H1 (cell line): ENCODE measurements at regions not wholly inside any gene's neighbourhood (a gene's known extent, or its start where the extent isn't known, plus 50 kb on each side); places are given as distances from the start of the nearest gene placed in this dataset.

Experiments used
- CTCF ChIA-PET: fragments of 300-600 bp; sonication (Branson Sonifier 250); formaldehyde crosslinking; loops from one replicate; lab custom pipeline; 2021; ENCODE audit not compliant: partially characterized antibody; lab: Charles Lee
- POLR2A ChIA-PET: fragments of 300-600 bp; sonication (Branson Sonifier 250); formaldehyde crosslinking; loops from one replicate; lab custom pipeline; 2021; ENCODE audit warnings: inconsistent platforms; ENCODE audit not compliant: partially characterized antibody; lab: Charles Lee
- DNase-seq, 2 experiments: peaks; one replicate each; pipeline versions ENCODE4 v3.0.0 to v3.0.0-alpha.2; 2010 to 2022; ENCODE audit warnings: low spot score in 2 of 2, low read depth in 1 of 2, mixed read lengths in 1 of 2
- FAIRE-seq: peaks from 2 replicates; lab custom pipeline; 2011; peaks lifted over from hg19 to GRCh38; lab: Jason Lieb, UNC
- H2AFZ ChIP-seq: 2 replicates; pipeline ENCODE4 v1.8.1; 2012; ENCODE audit warnings: low read length, inconsistent platforms
- H2AK5ac ChIP-seq: 2 replicates; pipeline ENCODE4 v1.6.1; 2013; ENCODE audit warnings: low read depth, low read length
- H2BK120ac ChIP-seq: replicated peaks from 2 replicates; pipeline ENCODE3; 2013; ENCODE audit warnings: low read depth, low read length, inconsistent platforms
- H2BK12ac ChIP-seq: 2 replicates; pipeline ENCODE4 v1.6.1; 2013; ENCODE audit warnings: low read depth, low read length
- H2BK15ac ChIP-seq: 2 replicates; pipeline ENCODE4 v1.6.1; 2013; ENCODE audit warnings: low read length
- H2BK20ac ChIP-seq: 2 replicates; pipeline ENCODE4 v1.6.1; 2013; ENCODE audit warnings: low read length
- H2BK5ac ChIP-seq: 2 replicates; pipeline ENCODE4 v1.6.1; 2013; ENCODE audit warnings: low read depth, low read length
- H3K14ac ChIP-seq: 2 replicates; pipeline ENCODE4 v1.6.1; 2013; ENCODE audit warnings: inconsistent platforms; ENCODE audit not compliant: insufficient read length
- H3K18ac ChIP-seq: 2 replicates; pipeline ENCODE4 v1.6.1; 2013; ENCODE audit warnings: low read length; ENCODE audit errors: extremely low read depth
- H3K23ac ChIP-seq: 2 replicates; pipeline ENCODE4 v1.6.1; 2013; ENCODE audit warnings: inconsistent platforms; ENCODE audit not compliant: insufficient read length
- H3K23me2 ChIP-seq: 2 replicates; pipeline ENCODE4 v1.6.1; 2013; ENCODE audit warnings: low read depth, low read length
- H3K27ac ChIP-seq: 2 replicates; pipeline ENCODE4 v1.6.1; 2011; ENCODE audit warnings: low read depth, low read length, inconsistent platforms
- H3K27me3 ChIP-seq, 4 experiments: replicated peaks in 1 of 4; 1 replicate in 1 of 4; 2 replicates in 3 of 4; pipeline versions ENCODE4 v1.6.1 to v1.8.1; 2011 to 2013; ENCODE audit warnings: low read length in 3 of 4, mild to moderate bottlenecking in 3 of 4, inconsistent platforms in 2 of 4, mixed read lengths in 2 of 4, moderate library complexity in 1 of 4; ENCODE audit not compliant: control insufficient read depth in 3 of 4, insufficient read depth in 3 of 4; ENCODE audit errors: extremely low read depth in 1 of 4
- H3K36me3 ChIP-seq, 4 experiments: 2 replicates each; pipeline versions ENCODE4 v1.6.1 to v1.8.1; 2011 to 2013; ENCODE audit warnings: mild to moderate bottlenecking in 4 of 4, low read length in 3 of 4, moderate library complexity in 2 of 4, control low read depth in 1 of 4, inconsistent platforms in 1 of 4; ENCODE audit not compliant: insufficient read depth in 4 of 4, control insufficient read depth in 2 of 4
- H3K4ac ChIP-seq: replicated peaks from 2 replicates; pipeline ENCODE3; 2013; ENCODE audit warnings: low read length, low read depth, mixed read lengths, inconsistent platforms; ENCODE audit not compliant: insufficient read length
- H3K4me1 ChIP-seq, 4 experiments: replicated peaks in 1 of 4; 1 replicate in 1 of 4; 2 replicates in 3 of 4; pipeline versions ENCODE4 v1.6.1 to v1.8.1; 2011 to 2013; ENCODE audit warnings: low read length in 3 of 4, inconsistent platforms in 2 of 4, mixed read lengths in 1 of 4; ENCODE audit not compliant: insufficient read depth in 4 of 4, control insufficient read depth in 3 of 4
- H3K4me2 ChIP-seq, 2 experiments: 2 replicates each; pipeline versions ENCODE4 v1.6.1 to v1.8.1; 2011 to 2013; ENCODE audit warnings: low read depth in 2 of 2, low read length in 2 of 2, control low read depth in 1 of 2, inconsistent platforms in 1 of 2, mild to moderate bottlenecking in 1 of 2; ENCODE audit not compliant: insufficient read depth in 1 of 2
- H3K4me3 ChIP-seq, 4 experiments: fragments of 200-600, 300-600 bp in 1 of 4; sonication (generic), shearing (Covaris generic), sonication (Bioruptor Twin) in 1 of 4; 2 replicates each; pipeline versions ENCODE4 v1.5.1 to v1.8.1; 2011 to 2016; ENCODE audit warnings: low read length in 4 of 4, low read depth in 3 of 4, control low read depth in 2 of 4, inconsistent platforms in 2 of 4, mild to moderate bottlenecking in 2 of 4, mixed read lengths in 1 of 4, moderate library complexity in 1 of 4; ENCODE audit not compliant: insufficient read depth in 2 of 4; ENCODE audit errors: extremely low read depth in 1 of 4
- H3K56ac ChIP-seq: replicated peaks from 2 replicates; pipeline ENCODE3; 2013; ENCODE audit warnings: low read depth, mild to moderate bottlenecking, mixed read lengths, low read length, inconsistent platforms; ENCODE audit not compliant: insufficient read length
- H3K79me1 ChIP-seq: 2 replicates; pipeline ENCODE4 v1.6.1; 2013; ENCODE audit warnings: low read depth, low read length, control low read depth
- H3K79me2 ChIP-seq, 2 experiments: 2 replicates each; pipeline versions ENCODE4 v1.6.1 to v1.8.1; 2012 to 2013; ENCODE audit warnings: low read length in 2 of 2, mild to moderate bottlenecking in 2 of 2, inconsistent platforms in 1 of 2; ENCODE audit not compliant: insufficient read depth in 2 of 2, control insufficient read depth in 1 of 2
- H3K9ac ChIP-seq, 4 experiments: replicated peaks in 1 of 4; 1 replicate in 1 of 4; 2 replicates in 3 of 4; pipeline versions ENCODE4 v1.6.1 to v1.8.1; 2011 to 2013; ENCODE audit warnings: low read depth in 3 of 4, low read length in 3 of 4, control low read depth in 2 of 4, mild to moderate bottlenecking in 2 of 4, moderate library complexity in 2 of 4, inconsistent platforms in 1 of 4; ENCODE audit errors: extremely low read depth in 1 of 4
- H3K9me3 ChIP-seq, 2 experiments: 2 replicates each; pipeline versions ENCODE4 v1.6.1 to v1.8.1; 2012 to 2013; ENCODE audit warnings: mild to moderate bottlenecking in 2 of 2, moderate library complexity in 2 of 2, control low read depth in 1 of 2, inconsistent platforms in 1 of 2, low read depth in 1 of 2, low read length in 1 of 2, mixed read lengths in 1 of 2; ENCODE audit not compliant: insufficient read depth in 2 of 2
- H4K20me1 ChIP-seq, 2 experiments: replicated peaks in 1 of 2; 2 replicates each; pipeline versions ENCODE3 to v1.8.1; 2011 to 2013; ENCODE audit warnings: inconsistent platforms in 2 of 2, low read length in 2 of 2, mild to moderate bottlenecking in 1 of 2; ENCODE audit not compliant: insufficient read depth in 2 of 2, control insufficient read depth in 1 of 2
- H4K5ac ChIP-seq: 2 replicates; pipeline ENCODE4 v1.6.1; 2013; ENCODE audit warnings: low read length, low read depth, mixed read lengths, inconsistent platforms; ENCODE audit not compliant: insufficient read length
- H4K8ac ChIP-seq: 2 replicates; pipeline ENCODE4 v1.8.0; 2013; ENCODE audit warnings: mild to moderate bottlenecking, moderate library complexity, low read length, inconsistent platforms; ENCODE audit not compliant: insufficient read depth; ENCODE audit errors: extremely low read depth
- H4K91ac ChIP-seq: replicated peaks from 2 replicates; pipeline ENCODE3; 2013; ENCODE audit warnings: low read length, mixed read lengths, inconsistent platforms; ENCODE audit not compliant: insufficient read length
- JUND ChIP-seq: IDR thresholded peaks from 2 replicates; pipeline ENCODE4 v1.6.1; 2011; ENCODE audit warnings: mild to moderate bottlenecking, improper control_type of control experiment, low read length
- POLR2AphosphoS5 ChIP-seq: IDR thresholded peaks from 2 replicates; pipeline ENCODE4 v1.6.1; 2011; ENCODE audit warnings: low read depth, low read length
- TCF12 ChIP-seq: IDR thresholded peaks from 2 replicates; pipeline ENCODE4 v1.6.1; 2011; ENCODE audit warnings: low read depth, mild to moderate bottlenecking, low read length
- WGBS, 2 experiments: shearing (Covaris generic) in 1 of 2; methylation state at CpG; one replicate each; pipeline versions ENCODE4 v1.1.6 to v1.1.7; 2013 to 2015; ENCODE audit warnings: low lambda C conversion rate in 2 of 2, mixed read lengths in 2 of 2, inconsistent platforms in 1 of 2, low coverage in 1 of 2, missing lambda C conversion rate in 1 of 2; ENCODE audit not compliant: insufficient replicate concordance in 2 of 2, insufficient coverage in 1 of 2, insufficient read length in 1 of 2; ENCODE audit errors: extremely low coverage in 1 of 2, missing lambda C conversion rate in 1 of 2; 5-methylcytosine and 5-hydroxymethylcytosine counted together

- no peak overlapping the region for H3K56ac ChIP-seq
- no peak overlapping the region for H3K14ac ChIP-seq
- H3K79me2 ChIP-seq = no peaks in the 10 kb centered on the region
- no peak overlapping the region for H2BK5ac ChIP-seq
- no peaks in the 10 kb centered on the region; a peak in 1 of 4 replicates for H3K9me3 ChIP-seq
- H3K4me3 ChIP-seq = no peak overlapping the region
- H2BK15ac ChIP-seq = peak overlapping the region; percentile 48; the same call in 1 of the 2 replicates
- H2BK20ac ChIP-seq = no peak overlapping the region
- H3K4me2 ChIP-seq = no peak overlapping the region; a peak in 1 of 4 replicates
- no peak overlapping the region for H3K9ac ChIP-seq
- FAIRE-seq (peak; percentile 73), DNase-seq (no peak)
- H3K23ac ChIP-seq = no peak overlapping the region
- H2AFZ ChIP-seq = peak overlapping the region; percentile 97
- no peak overlapping the region for H3K18ac ChIP-seq
- H4K20me1 ChIP-seq = no peaks in the 10 kb centered on the region
- H4K5ac ChIP-seq = no peak overlapping the region
- H3K79me1 ChIP-seq = no peaks in the 10 kb centered on the region
- no peaks in the 10 kb centered on the region for H3K23me2 ChIP-seq
- H2AK5ac ChIP-seq = no peak overlapping the region
- no peak overlapping the region for H4K8ac ChIP-seq
- no peak overlapping the region for H3K27ac ChIP-seq
- no peak overlapping the region for H2BK120ac ChIP-seq
- H3K27me3 ChIP-seq = no peaks in the 10 kb centered on the region
- no peaks in the 10 kb centered on the region for H3K36me3 ChIP-seq
- ChIA-PET POLR2A (interaction anchor here (0.9 to 1.7 kb wide), 2 partner anchors 24 to 33 kb away, joined by 3 to 4 read pairs; no protein-coding TSS in a partner anchor), CTCF (interaction anchor here (1.1 to 2.1 kb wide), 3 partner anchors 10 to 47 kb away, joined by 3 to 11 read pairs (median 4); no protein-coding TSS in a partner anchor)
- no peaks in the 10 kb centered on the region; a peak in 2 of 7 replicates for H3K4me1 ChIP-seq
- WGBS, 2 experiments = 78% methylated on average over 2 of the region's 2 CpGs; no CpG with 5 or more reads in 1 of the 2 experiments
- H4K91ac ChIP-seq = no peak overlapping the region
- H2BK12ac ChIP-seq = no peak overlapping the region
- no peak overlapping the region for H3K4ac ChIP-seq
- TF ChIP-seq POLR2AphosphoS5 (no peak), TCF12 (no peak), JUND (no peak)
These were observed 106.4 kb downstream of the KDR start for GRCh38 chr4:55018978-55019377.
